ENCODE measurements at regions not wholly inside any gene's neighbourhood (a gene's known extent, or its start where the extent isn't known, plus 50 kb on each side); places are given as distances from the start of the nearest gene placed in this dataset.

- ChIA-PET CTCF (no interaction called here), POLR2A (no interaction called here)
- no TSS peak for BruUV-seq (replicated peaks)
- Histone ChIP-seq H3K4me3 (ENCODE audit: low read depth, low read length) (no peak overlapping the region), H3K9me3 (no peaks in the 10 kb centered on the region), H3K36me3 (ENCODE audit: control insufficient read depth, insufficient read depth, low read length) (no peaks in the 10 kb centered on the region), H3K27me3 (replicated peaks; ENCODE audit: control insufficient read depth, insufficient read depth, low read length) (no peaks in the 10 kb centered on the region), H3K4me1 (0 out of 2 replicates have a peak, but pooled peaks cover under 1% of the 10 kb centered on the region)
- Mint-ChIP-seq H3K4me1 (ENCODE audit: low read depth, unreplicated experiment) (no peaks in the 10 kb centered on the region), H3K9me3 (ENCODE audit: unreplicated experiment) (no peaks in the 10 kb centered on the region), H3K4me3 (ENCODE audit: unreplicated experiment) (no peak overlapping the region), H3K27me3 (ENCODE audit: insufficient read depth, unreplicated experiment) (no peaks in the 10 kb centered on the region), H3K27ac (ENCODE audit: unreplicated experiment) (no peak overlapping the region), H3K36me3 (ENCODE audit: insufficient read depth, unreplicated experiment) (no peaks in the 10 kb centered on the region)
- no peak for TF ChIP-seq CTCF (IDR thresholded peaks at IDR 0.05; ENCODE audit: insufficient read depth in 1 of 2, low read depth in 1 of 2, low read length in 1 of 2, severe bottlenecking in 1 of 2, unreplicated experiment in 1 of 2)
- DNase-seq: no peak
- intact Hi-C loops (cut with micrococcal nuclease; ENCODE audit: unreplicated experiment): no loop called here
Measured at GRCh38 chr13:107139006-107139405, 571.1 kb upstream of the ARGLU1 start.

GRCh38 chr13:107138486-107138885 is 570.5 kb upstream of the ARGLU1 start:
- no TSS peak for BruUV-seq (replicated peaks)
- H3K27me3 ChIP-seq (replicated peaks; ENCODE audit: control insufficient read depth, insufficient read depth, low read length): no peaks in the 10 kb centered on the region
- intact Hi-C loops (cut with micrococcal nuclease; ENCODE audit: unreplicated experiment): no loop called here
- ChIA-PET CTCF (interaction anchor here (1.2 kb wide), 1 partner anchor 757 kb away, joined by 3 read pairs; no protein-coding TSS in a partner anchor), POLR2A (no interaction called here)
- no peaks in the 10 kb centered on the region for H3K36me3 ChIP-seq (ENCODE audit: control insufficient read depth, insufficient read depth, low read length)
- no peaks in the 10 kb centered on the region for H3K9me3 ChIP-seq
- Mint-ChIP-seq H3K4me3 (ENCODE audit: unreplicated experiment) (no peak overlapping the region), H3K36me3 (ENCODE audit: insufficient read depth, unreplicated experiment) (no peaks in the 10 kb centered on the region), H3K27me3 (ENCODE audit: insufficient read depth, unreplicated experiment) (no peaks in the 10 kb centered on the region), H3K9me3 (ENCODE audit: unreplicated experiment) (no peaks in the 10 kb centered on the region), H3K27ac (ENCODE audit: unreplicated experiment) (no peak overlapping the region), H3K4me1 (ENCODE audit: low read depth, unreplicated experiment) (no peaks in the 10 kb centered on the region)
- no peak overlapping the region for H3K4me3 ChIP-seq (ENCODE audit: low read depth, low read length)
- peak in 1 of 2 experiments; percentile 28 for DNase-seq
- peak; percentile 19 to 26 for TF ChIP-seq CTCF (IDR thresholded peaks at IDR 0.05; ENCODE audit: insufficient read depth in 1 of 2, low read depth in 1 of 2, low read length in 1 of 2, severe bottlenecking in 1 of 2, unreplicated experiment in 1 of 2)
- H3K4me1 ChIP-seq: no peaks in the 10 kb centered on the region

GRCh38 chr13:107133950-107134349 is 566.0 kb upstream of the ARGLU1 start:
- BruUV-seq (replicated peaks): no TSS peak
- H3K4me1 Mint-ChIP-seq (ENCODE audit: low read depth, unreplicated experiment): no peaks in the 10 kb centered on the region
- no peak overlapping the region for H3K27ac Mint-ChIP-seq (ENCODE audit: unreplicated experiment)
- H3K4me3 ChIP-seq (ENCODE audit: low read depth, low read length): no peak overlapping the region
- H3K36me3 Mint-ChIP-seq (ENCODE audit: insufficient read depth, unreplicated experiment): no peaks in the 10 kb centered on the region
- H3K9me3 ChIP-seq: no peaks in the 10 kb centered on the region
- H3K36me3 ChIP-seq (ENCODE audit: control insufficient read depth, insufficient read depth, low read length): no peaks in the 10 kb centered on the region
- DNase-seq: no peak
- ChIA-PET CTCF (no interaction called here), POLR2A (no interaction called here)
- H3K4me1 ChIP-seq: no peaks in the 10 kb centered on the region
- peaks cover 23% of the 10 kb centered on the region for H3K9me3 Mint-ChIP-seq (ENCODE audit: unreplicated experiment)
- no peaks in the 10 kb centered on the region for H3K27me3 Mint-ChIP-seq (ENCODE audit: insufficient read depth, unreplicated experiment)
- H3K4me3 Mint-ChIP-seq (ENCODE audit: unreplicated experiment): no peak overlapping the region
- intact Hi-C loops (cut with micrococcal nuclease; ENCODE audit: unreplicated experiment): no loop called here
- no peaks in the 10 kb centered on the region for H3K27me3 ChIP-seq (replicated peaks; ENCODE audit: control insufficient read depth, insufficient read depth, low read length)
- no peak for TF ChIP-seq CTCF (IDR thresholded peaks at IDR 0.05; ENCODE audit: insufficient read depth in 1 of 2, low read depth in 1 of 2, low read length in 1 of 2, severe bottlenecking in 1 of 2, unreplicated experiment in 1 of 2)
